Activated naive CD8-positive, alpha-beta T cell treated with anti-CD3 and anti-CD28 coated beads, Interleukin-2, amount 10 ng/mL, durations not matched to agents 7 days and 5 days (primary cell): ENCODE measurements at regions not wholly inside any gene's neighbourhood (a gene's known extent, or its start where the extent isn't known, plus 50 kb on each side); places are given as distances from the start of the nearest gene placed in this dataset.
"Not testable (repeated sequence)": the region's sequence is repeated elsewhere in the genome, so short reads cannot be mapped to it uniquely, and the experiment has no call there.

Experiments used
- ATAC-seq: fragments of 150-1000 bp; cut with Tn5 transposase; one replicate; pipeline ENCODE4 v1.10.0; 2021; ENCODE audit warnings: low read depth, moderate library complexity
- POLR2A ChIA-PET: fragments of 350-600 bp; sonication (Branson Sonifier 250); formaldehyde crosslinking; loops from one replicate; lab custom pipeline; 2021; ENCODE audit warnings: antibody characterized with exemption; lab: Charles Lee
- DNase-seq: peaks from one replicate; pipeline ENCODE4 v3.0.0; 2021
- H3K27ac Mint-ChIP-seq: one replicate; pipeline ENCODE4 v1.8.0; 2022; ENCODE audit warnings: mild to moderate bottlenecking, mixed read lengths
- H3K27me3 Mint-ChIP-seq: one replicate; pipeline ENCODE4 v1.8.0; 2022; ENCODE audit warnings: mild to moderate bottlenecking, moderate library complexity, mixed read lengths
- H3K36me3 Mint-ChIP-seq: one replicate; pipeline ENCODE4 v1.8.0; 2021; ENCODE audit warnings: mild to moderate bottlenecking, mixed read lengths
- H3K4me1 Mint-ChIP-seq: one replicate; pipeline ENCODE4 v1.8.0; 2021; ENCODE audit warnings: mixed read lengths
- H3K4me3 Mint-ChIP-seq: one replicate; pipeline ENCODE4 v1.8.0; 2022; ENCODE audit warnings: mild to moderate bottlenecking, moderate library complexity, mixed read lengths
- H3K9me3 Mint-ChIP-seq: one replicate; pipeline ENCODE4 v1.8.0; 2021; ENCODE audit warnings: mixed read lengths

- DNase-seq, result no peak
- Mint-ChIP-seq H3K27me3 (peaks cover 5% of the 10 kb centered on the region), H3K36me3 (no peaks in the 10 kb centered on the region), H3K4me3 (no peak overlapping the region), H3K9me3 (no peaks in the 10 kb centered on the region), H3K4me1 (no peaks in the 10 kb centered on the region), H3K27ac (no peak overlapping the region)
- POLR2A ChIA-PET, result no interaction called here
- ATAC-seq, result no peak
These were observed 62.7 kb upstream of the SHB start for GRCh38 chr9:38131729-38132128.

DNA sequence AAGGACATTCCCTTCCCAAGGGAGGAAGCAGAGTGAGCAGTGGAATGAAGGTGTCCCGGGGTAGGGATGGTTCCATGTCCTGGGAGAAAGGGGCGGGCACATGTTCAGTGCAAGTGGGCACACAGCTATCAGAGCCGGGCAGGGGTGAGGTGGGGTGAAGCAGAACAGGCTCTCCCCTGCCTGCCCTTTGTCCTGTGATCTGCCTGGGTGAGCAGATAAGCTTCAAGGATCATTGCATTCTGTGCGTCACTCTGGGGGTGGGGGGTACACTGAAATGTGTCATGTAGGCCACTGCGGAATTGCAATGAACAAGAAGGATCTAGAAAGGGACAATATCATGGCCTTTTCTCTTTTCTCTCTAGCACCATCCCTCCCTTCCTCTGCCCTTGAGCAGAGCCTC lies 61.7 kb upstream of the SHB start:
- ATAC-seq (no peak), DNase-seq (no peak)
- Mint-ChIP-seq H3K27me3 (peaks cover 4% of the 10 kb centered on the region), H3K27ac (no peak overlapping the region), H3K9me3 (no peaks in the 10 kb centered on the region), H3K36me3 (no peaks in the 10 kb centered on the region), H3K4me3 (no peak overlapping the region), H3K4me1 (no peaks in the 10 kb centered on the region)
- POLR2A ChIA-PET, result no interaction called here

DNA sequence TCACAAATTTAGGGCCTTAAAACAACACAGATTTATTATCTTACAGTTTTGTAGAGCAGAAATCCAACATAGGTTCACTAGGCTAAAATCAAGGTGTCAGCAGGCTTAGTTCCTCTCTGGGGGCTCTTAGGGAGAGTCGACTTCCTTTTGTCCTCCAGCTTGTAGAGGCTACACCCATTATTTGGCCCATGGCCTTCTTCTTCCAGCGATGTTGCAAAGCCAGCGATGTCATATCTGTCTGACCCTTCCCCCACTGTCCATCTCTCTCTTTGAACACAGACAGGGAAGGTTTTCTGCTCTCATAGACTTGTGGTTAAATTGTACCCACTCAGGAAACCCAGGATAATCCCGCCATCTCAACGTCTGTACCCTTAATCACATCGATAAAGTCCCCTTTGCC lies 60.3 kb upstream of the SHB start:
- DNase-seq (no peak), ATAC-seq (no peak)
- peaks cover 4% of the 10 kb centered on the region for H3K27me3 Mint-ChIP-seq
- no peaks in the 10 kb centered on the region for H3K4me1 Mint-ChIP-seq
- H3K27ac Mint-ChIP-seq, result no peak overlapping the region
- H3K4me3 Mint-ChIP-seq, result no peak overlapping the region
- H3K9me3 Mint-ChIP-seq, result no peaks in the 10 kb centered on the region
- H3K36me3 Mint-ChIP-seq, result no peaks in the 10 kb centered on the region
- POLR2A ChIA-PET, result no interaction called here

DNA sequence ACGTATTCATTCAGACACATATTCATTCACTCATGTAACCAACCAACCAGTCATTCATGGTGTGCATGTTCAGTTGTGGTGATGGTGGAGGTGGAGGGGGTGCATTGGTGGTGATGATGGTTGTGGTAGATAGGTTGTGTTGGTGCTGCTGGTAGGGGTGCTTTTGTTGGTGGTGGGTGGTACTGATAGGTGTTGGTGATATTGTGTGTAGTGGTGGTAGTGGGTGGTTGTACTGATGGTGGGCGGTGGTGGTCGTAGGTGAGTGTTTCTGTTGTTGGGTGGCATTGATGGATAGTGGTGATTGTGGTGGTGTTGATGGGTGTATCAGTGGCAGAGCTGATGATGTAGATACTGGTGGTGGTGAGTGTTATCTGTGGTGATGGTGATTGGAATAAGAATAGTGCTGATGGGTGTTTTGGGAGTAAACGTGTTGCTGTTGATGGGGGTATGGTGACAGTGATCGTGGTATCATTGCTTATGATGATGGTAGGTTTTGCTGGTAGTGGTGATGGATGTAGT lies 59.8 kb upstream of the SHB start:
- POLR2A ChIA-PET, result no interaction called here
- no peaks in the 10 kb centered on the region for H3K4me1 Mint-ChIP-seq
- peaks cover 4% of the 10 kb centered on the region for H3K27me3 Mint-ChIP-seq
- no peaks in the 10 kb centered on the region for H3K36me3 Mint-ChIP-seq
- H3K9me3 Mint-ChIP-seq, result no peaks in the 10 kb centered on the region
- no peak overlapping the region for H3K4me3 Mint-ChIP-seq
- ATAC-seq (no peak), DNase-seq (no peak)
- H3K27ac Mint-ChIP-seq, result no peak overlapping the region

- DNase-seq (no peak), ATAC-seq (no peak)
- H3K4me1 Mint-ChIP-seq, result no peaks in the 10 kb centered on the region
- POLR2A ChIA-PET, result no interaction called here
- no peaks in the 10 kb centered on the region for H3K36me3 Mint-ChIP-seq
- H3K9me3 Mint-ChIP-seq, result no peaks in the 10 kb centered on the region
- H3K27me3 Mint-ChIP-seq, result peaks cover 3% of the 10 kb centered on the region
- no peak overlapping the region for H3K27ac Mint-ChIP-seq
- H3K4me3 Mint-ChIP-seq, result no peak overlapping the region
These were observed 58.3 kb upstream of the SHB start for GRCh38 chr9:38127271-38127839.

DNA sequence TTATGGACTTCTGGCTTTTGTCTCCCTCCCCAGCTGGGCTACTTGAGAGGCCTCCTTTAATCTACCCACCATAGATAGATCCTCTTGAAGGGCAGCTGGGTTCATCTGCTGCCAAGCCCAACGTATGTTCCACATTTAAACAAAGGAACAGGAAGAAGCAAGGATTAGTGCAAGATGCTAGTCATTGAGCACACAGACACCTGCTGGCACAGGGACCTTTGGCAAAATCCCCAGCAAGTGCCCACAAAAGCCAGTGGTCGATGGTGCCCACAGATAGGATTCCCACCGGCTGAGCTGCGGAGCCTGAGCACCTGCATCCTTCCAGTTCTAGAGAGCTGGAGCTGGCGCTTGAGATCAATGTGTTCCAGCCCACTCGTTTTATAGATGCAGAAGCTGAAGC lies 57.7 kb upstream of the SHB start:
- ATAC-seq, result no peak
- Mint-ChIP-seq H3K4me3 (no peak overlapping the region), H3K27me3 (peaks cover 5% of the 10 kb centered on the region), H3K36me3 (no peaks in the 10 kb centered on the region), H3K4me1 (no peaks in the 10 kb centered on the region), H3K27ac (no peak overlapping the region), H3K9me3 (no peaks in the 10 kb centered on the region)
- POLR2A ChIA-PET, result no interaction called here
- no peak for DNase-seq

DNA sequence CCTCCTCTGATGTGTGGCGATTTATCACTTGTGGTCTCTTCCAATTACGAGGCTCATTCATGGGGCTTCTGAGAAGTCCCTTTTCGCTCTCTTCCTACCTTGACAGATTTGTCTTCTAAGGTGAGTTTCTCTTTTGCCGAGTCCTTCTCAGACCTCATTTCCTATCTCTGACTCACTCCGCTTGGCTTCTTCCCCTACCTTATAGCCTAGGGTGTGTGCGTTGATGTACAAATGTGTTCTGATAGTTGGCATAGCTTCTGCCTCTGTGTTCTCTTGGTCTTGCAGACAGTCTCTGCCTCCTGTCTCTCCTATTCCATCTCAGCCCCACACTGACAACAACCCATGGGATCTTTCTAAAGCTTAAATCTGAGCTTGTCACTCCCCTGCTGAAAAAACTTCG lies 56.9 kb upstream of the SHB start:
- no peak for ATAC-seq
- no peak overlapping the region for H3K4me3 Mint-ChIP-seq
- POLR2A ChIA-PET, result no interaction called here

GRCh38 chr9:38123359-38123758 lies 54.3 kb upstream of the SHB start:
- H3K27me3 Mint-ChIP-seq, POLR2A ChIA-PET, H3K4me3 Mint-ChIP-seq, H3K36me3 Mint-ChIP-seq, H3K27ac Mint-ChIP-seq, ATAC-seq, DNase-seq, H3K9me3 Mint-ChIP-seq, H3K4me1 Mint-ChIP-seq: not testable (repeated sequence)

More for the DNA sequence above, 56.9 kb upstream of the SHB start:
- Mint-ChIP-seq H3K9me3 (no peaks in the 10 kb centered on the region), H3K4me1 (no peaks in the 10 kb centered on the region), H3K36me3 (no peaks in the 10 kb centered on the region), H3K27me3 (peaks cover 5% of the 10 kb centered on the region), H3K27ac (no peak overlapping the region)
- DNase-seq, result no peak

DNA sequence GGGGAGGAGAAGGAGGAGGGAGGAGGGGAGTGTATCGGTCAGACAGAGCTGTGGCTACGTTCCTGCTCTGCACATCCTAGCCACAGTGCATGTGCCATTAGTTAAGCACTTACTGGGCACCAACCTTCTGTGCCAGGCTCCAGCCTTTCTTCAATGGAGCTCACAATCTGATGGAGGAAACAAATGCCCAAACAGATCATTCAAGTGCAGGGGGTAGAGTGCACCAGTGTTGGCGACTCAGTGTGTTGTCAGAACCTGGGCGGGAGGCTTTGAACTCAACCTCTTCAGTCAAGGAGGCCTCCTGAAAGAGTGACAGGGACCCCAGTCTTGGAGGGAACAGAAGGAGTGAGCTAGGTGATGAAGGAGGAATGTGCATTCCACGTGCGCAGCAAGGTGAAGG lies 51.9 kb upstream of the SHB start:
- no peak overlapping the region for H3K27ac Mint-ChIP-seq

GRCh38 chr9:38119560-38120236 lies 50.7 kb upstream of the SHB start:
- H3K36me3 Mint-ChIP-seq, result no peaks in the 10 kb centered on the region
- no peak overlapping the region for H3K4me3 Mint-ChIP-seq
- peaks cover 14% of the 10 kb centered on the region for H3K27me3 Mint-ChIP-seq
- ATAC-seq, result no peak
- no peaks in the 10 kb centered on the region for H3K9me3 Mint-ChIP-seq
- no peaks in the 10 kb centered on the region for H3K4me1 Mint-ChIP-seq
- no peak for DNase-seq
- POLR2A ChIA-PET, result no interaction called here
- H3K27ac Mint-ChIP-seq, result no peak overlapping the region

More for the DNA sequence above, 51.9 kb upstream of the SHB start:
- no peak for DNase-seq
- Mint-ChIP-seq H3K36me3 (no peaks in the 10 kb centered on the region), H3K9me3 (no peaks in the 10 kb centered on the region), H3K4me1 (no peaks in the 10 kb centered on the region), H3K4me3 (no peak overlapping the region), H3K27me3 (peaks cover 8% of the 10 kb centered on the region)
- POLR2A ChIA-PET, result no interaction called here
- no peak for ATAC-seq

DNA sequence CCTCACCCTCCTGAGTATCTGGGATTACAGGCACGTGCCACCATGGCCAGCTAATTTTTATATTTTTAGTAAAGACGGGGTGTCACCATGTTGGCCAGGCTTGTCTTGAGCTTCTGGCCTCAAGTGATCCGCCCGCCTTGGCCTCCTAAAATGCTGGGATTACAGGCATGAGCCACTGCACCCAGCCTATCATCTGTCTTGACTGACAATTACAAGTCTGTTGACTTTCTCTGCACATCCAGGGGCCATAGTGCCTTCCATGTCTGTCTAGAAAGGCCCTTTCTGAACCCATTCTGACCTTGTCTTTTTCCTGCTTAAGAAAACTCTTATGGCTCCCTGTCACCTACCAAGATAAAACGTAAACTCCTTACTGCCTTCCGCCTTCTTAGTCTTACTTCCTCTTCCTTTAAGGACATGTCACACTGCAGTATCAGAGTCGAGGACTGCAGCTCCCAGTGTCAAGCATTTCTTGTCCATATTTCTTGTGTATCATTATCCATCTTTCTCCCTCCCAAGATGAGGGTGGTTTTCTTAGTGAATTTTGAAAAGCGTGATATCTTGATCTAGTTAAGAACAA lies 49.9 kb upstream of the SHB start:
- H3K36me3 Mint-ChIP-seq, result no peaks in the 10 kb centered on the region
- peaks cover 14% of the 10 kb centered on the region for H3K27me3 Mint-ChIP-seq
- POLR2A ChIA-PET, result no interaction called here
- no peaks in the 10 kb centered on the region for H3K4me1 Mint-ChIP-seq
- no peak overlapping the region for H3K4me3 Mint-ChIP-seq
- DNase-seq (no peak), ATAC-seq (no peak)
- no peaks in the 10 kb centered on the region for H3K9me3 Mint-ChIP-seq
- no peak overlapping the region for H3K27ac Mint-ChIP-seq
